Astrocyte (in vitro differentiated cells and primary cell): ENCODE measurements at regions not wholly inside any gene's neighbourhood (a gene's known extent, or its start where the extent isn't known, plus 50 kb on each side); places are given as distances from the start of the nearest gene placed in this dataset.
A peak's percentile ranks its signal among the peaks of the same experiment; 100 is the strongest.

Experiments used
- DNase-seq: peaks from one replicate; pipeline ENCODE4 v3.0.0-alpha.2; 2010; ENCODE audit warnings: low read depth
- FAIRE-seq: peaks from 2 replicates; lab custom pipeline; 2011; peaks lifted over from hg19 to GRCh38; lab: Jason Lieb, UNC
- H2AFZ ChIP-seq: 2 replicates; pipeline ENCODE4 v1.6.0; 2012; ENCODE audit warnings: low read depth, low read length, inconsistent platforms
- H3K27ac ChIP-seq: 2 replicates; pipeline ENCODE4 v1.5.1; 2011; ENCODE audit warnings: low read depth, low read length, inconsistent platforms
- H3K27me3 ChIP-seq: 2 replicates; pipeline ENCODE4 v1.6.0; 2011; ENCODE audit warnings: low read length, inconsistent platforms; ENCODE audit not compliant: insufficient read depth
- H3K36me3 ChIP-seq: 2 replicates; pipeline ENCODE4 v1.5.1; 2011; ENCODE audit warnings: low read length, inconsistent platforms; ENCODE audit not compliant: insufficient read depth
- H3K4me1 ChIP-seq: 2 replicates; pipeline ENCODE4 v1.5.1; 2011; ENCODE audit warnings: low read length, inconsistent platforms; ENCODE audit not compliant: insufficient read depth
- H3K4me2 ChIP-seq: 2 replicates; pipeline ENCODE4 v1.6.0; 2012; ENCODE audit warnings: low read length, inconsistent platforms
- H3K4me3 ChIP-seq: 2 replicates; pipeline ENCODE4 v1.5.1; 2011; ENCODE audit warnings: low read depth, mild to moderate bottlenecking, low read length, inconsistent platforms; ENCODE audit not compliant: insufficient read depth
- H3K79me2 ChIP-seq: 2 replicates; pipeline ENCODE4 v1.6.0; 2012; ENCODE audit warnings: mild to moderate bottlenecking, low read length, inconsistent platforms; ENCODE audit not compliant: insufficient read depth
- H3K9ac ChIP-seq: 2 replicates; pipeline ENCODE4 v1.6.0; 2012; ENCODE audit warnings: mild to moderate bottlenecking, low read length, inconsistent platforms
- H3K9me3 ChIP-seq: 2 replicates; pipeline ENCODE4 v1.5.1; 2012; ENCODE audit warnings: low read depth, mild to moderate bottlenecking, low read length, inconsistent platforms; ENCODE audit not compliant: insufficient read depth
- H4K20me1 ChIP-seq: 2 replicates; pipeline ENCODE4 v1.6.0; 2012; ENCODE audit warnings: low read length, inconsistent platforms; ENCODE audit not compliant: insufficient read depth
- H3K27ac Mint-ChIP-seq: one replicate; pipeline ENCODE4 v1.8.0; 2021; ENCODE audit warnings: mild to moderate bottlenecking, mixed read lengths; ENCODE audit not compliant: unreplicated experiment
- H3K27me3 Mint-ChIP-seq: one replicate; pipeline ENCODE4 v1.8.0; 2021; ENCODE audit warnings: low read depth, mixed read lengths; ENCODE audit not compliant: unreplicated experiment
- H3K36me3 Mint-ChIP-seq: one replicate; pipeline ENCODE4 v1.8.0; 2021; ENCODE audit warnings: low read depth, mixed read lengths; ENCODE audit not compliant: unreplicated experiment
- H3K4me1 Mint-ChIP-seq: one replicate; pipeline ENCODE4 v1.8.0; 2021; ENCODE audit warnings: low read depth, mixed read lengths; ENCODE audit not compliant: unreplicated experiment
- H3K4me3 Mint-ChIP-seq: one replicate; pipeline ENCODE4 v1.8.0; 2021; ENCODE audit warnings: mild to moderate bottlenecking, moderate library complexity, mixed read lengths; ENCODE audit not compliant: unreplicated experiment
- H3K9me3 Mint-ChIP-seq: one replicate; pipeline ENCODE4 v1.8.0; 2021; ENCODE audit warnings: mild to moderate bottlenecking, mixed read lengths; ENCODE audit not compliant: unreplicated experiment
- CTCF ChIP-seq: IDR thresholded peaks from 2 replicates; pipeline ENCODE4 v1.5.1; 2011; ENCODE audit warnings: low read depth, mild to moderate bottlenecking, inconsistent platforms, low read length, moderate library complexity; ENCODE audit not compliant: insufficient read depth
- EZH2 ChIP-seq: IDR thresholded peaks from 2 replicates; pipeline ENCODE4 v1.6.1; 2012; ENCODE audit warnings: mild to moderate bottlenecking, low read length, inconsistent platforms; ENCODE audit not compliant: insufficient read depth

- Mint-ChIP-seq H3K4me1 (peaks cover 8% of the 10 kb centered on the region), H3K4me3 (no peak overlapping the region)
These were observed 75.8 kb downstream of the CCDC34 start for GRCh38 chr11:27287205-27287604.

GRCh38 chr11:27285761-27286160 is 77.3 kb downstream of the CCDC34 start:
- H3K9me3 Mint-ChIP-seq = no peaks in the 10 kb centered on the region
- no peak for TF ChIP-seq EZH2
- TF ChIP-seq CTCF = no peak
- H3K4me2 ChIP-seq = no peak overlapping the region
- DNase-seq (no peak), FAIRE-seq (no peak)
- H3K36me3 ChIP-seq = no peaks in the 10 kb centered on the region
- H3K4me1 Mint-ChIP-seq = peaks cover 14% of the 10 kb centered on the region
- H2AFZ ChIP-seq = no peak overlapping the region
- no peaks in the 10 kb centered on the region for H3K36me3 Mint-ChIP-seq
- H3K4me1 ChIP-seq = peaks cover 23% of the 10 kb centered on the region
- no peak overlapping the region for H3K9ac ChIP-seq
- H3K4me3 ChIP-seq = no peak overlapping the region
- no peaks in the 10 kb centered on the region for H3K9me3 ChIP-seq
- H3K27ac Mint-ChIP-seq = no peak overlapping the region
- H3K27me3 Mint-ChIP-seq = no peaks in the 10 kb centered on the region
- H3K79me2 ChIP-seq = no peaks in the 10 kb centered on the region
- H3K4me3 Mint-ChIP-seq = no peak overlapping the region
- no peaks in the 10 kb centered on the region for H4K20me1 ChIP-seq
- H3K27ac ChIP-seq = no peak overlapping the region
- H3K27me3 ChIP-seq = no peaks in the 10 kb centered on the region

More at GRCh38 chr11:27287205-27287604, 75.8 kb downstream of the CCDC34 start:
- Histone ChIP-seq H4K20me1 (no peaks in the 10 kb centered on the region), H3K9me3 (no peaks in the 10 kb centered on the region), H3K27me3 (no peaks in the 10 kb centered on the region), H3K27ac (no peak overlapping the region), H3K4me2 (no peak overlapping the region), H3K4me3 (no peak overlapping the region), H3K36me3 (no peaks in the 10 kb centered on the region), H2AFZ (no peak overlapping the region), H3K4me1 (peaks cover 11% of the 10 kb centered on the region), H3K79me2 (no peaks in the 10 kb centered on the region), H3K9ac (no peak overlapping the region)
- DNase-seq = no peak
- Mint-ChIP-seq H3K27me3 (no peaks in the 10 kb centered on the region), H3K27ac (no peak overlapping the region), H3K9me3 (peaks cover 8% of the 10 kb centered on the region), H3K36me3 (peaks cover 4% of the 10 kb centered on the region)
- FAIRE-seq = no peak
- no peak for TF ChIP-seq CTCF
- TF ChIP-seq EZH2 = no peak

GRCh38 chr11:27282806-27283205 is 80.2 kb downstream of the CCDC34 start:
- no peaks in the 10 kb centered on the region for H4K20me1 ChIP-seq
- no peak overlapping the region for H2AFZ ChIP-seq
- peak overlapping the region; percentile 12 for H3K9ac ChIP-seq
- H3K79me2 ChIP-seq = no peaks in the 10 kb centered on the region
- H3K9me3 Mint-ChIP-seq = no peaks in the 10 kb centered on the region
- no peaks in the 10 kb centered on the region for H3K36me3 ChIP-seq
- H3K4me1 Mint-ChIP-seq = peaks cover 14% of the 10 kb centered on the region
- peak overlapping the region; percentile 66 for H3K4me2 ChIP-seq
- H3K4me3 ChIP-seq = no peak overlapping the region
- H3K27me3 Mint-ChIP-seq = no peaks in the 10 kb centered on the region
- H3K4me3 Mint-ChIP-seq = no peak overlapping the region
- no peaks in the 10 kb centered on the region for H3K27me3 ChIP-seq
- H3K4me1 ChIP-seq = peaks cover 23% of the 10 kb centered on the region
- peak; percentile 78 for DNase-seq
- TF ChIP-seq CTCF (no peak), EZH2 (no peak)
- no peaks in the 10 kb centered on the region for H3K9me3 ChIP-seq
- H3K36me3 Mint-ChIP-seq = no peaks in the 10 kb centered on the region
- peak; percentile 50 for FAIRE-seq
- H3K27ac ChIP-seq = peak overlapping the region; percentile 91
- no peak overlapping the region for H3K27ac Mint-ChIP-seq
